LNCaP clone FGC (cell line): ENCODE measurements at regions not wholly inside any gene's neighbourhood (a gene's known extent, or its start where the extent isn't known, plus 50 kb on each side); places are given as distances from the start of the nearest gene placed in this dataset.
"Not testable (repeated sequence)": the region's sequence is repeated elsewhere in the genome, so short reads cannot be mapped to it uniquely, and the experiment has no call there.

Source experiments
- DNase-seq: peaks from one replicate; pipeline ENCODE4 v3.0.0-alpha.2; 2011; ENCODE audit warnings: low read depth
- H3K4me3 ChIP-seq: 2 replicates; pipeline ENCODE4 v1.5.1; 2011; ENCODE audit warnings: mild to moderate bottlenecking, low read depth, low read length, control low read depth
- TF ChIP-seq, protein P1 (sequence below): IDR thresholded peaks from 2 replicates; pipeline ENCODE4 v1.5.1; 2012; ENCODE audit warnings: mild to moderate bottlenecking; ENCODE audit not compliant: control insufficient read depth, insufficient read depth; ENCODE audit errors: extremely low read depth

DNA sequence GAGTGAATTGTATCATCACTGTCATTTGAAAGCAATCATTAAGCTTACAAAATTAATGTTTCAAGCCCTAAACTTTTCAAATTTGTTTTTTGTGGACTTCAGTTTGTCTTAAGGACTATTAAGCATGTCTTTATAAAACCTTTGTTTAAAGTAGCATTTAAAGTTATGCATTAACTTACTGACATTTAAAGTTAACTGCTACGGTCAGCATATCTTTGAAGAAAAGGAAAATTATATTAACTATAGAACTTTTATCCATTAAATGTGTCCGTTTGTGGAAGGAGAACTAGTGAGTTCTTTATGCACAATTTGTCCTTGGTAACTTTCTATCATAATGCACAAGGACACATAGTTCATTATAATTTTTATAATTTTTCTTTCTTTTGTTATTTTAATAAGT lies 103.4 kb downstream of the FANCF start:
- no peak for DNase-seq
- H3K4me3 ChIP-seq, result no peak overlapping the region
- TF ChIP-seq, protein P1, sequence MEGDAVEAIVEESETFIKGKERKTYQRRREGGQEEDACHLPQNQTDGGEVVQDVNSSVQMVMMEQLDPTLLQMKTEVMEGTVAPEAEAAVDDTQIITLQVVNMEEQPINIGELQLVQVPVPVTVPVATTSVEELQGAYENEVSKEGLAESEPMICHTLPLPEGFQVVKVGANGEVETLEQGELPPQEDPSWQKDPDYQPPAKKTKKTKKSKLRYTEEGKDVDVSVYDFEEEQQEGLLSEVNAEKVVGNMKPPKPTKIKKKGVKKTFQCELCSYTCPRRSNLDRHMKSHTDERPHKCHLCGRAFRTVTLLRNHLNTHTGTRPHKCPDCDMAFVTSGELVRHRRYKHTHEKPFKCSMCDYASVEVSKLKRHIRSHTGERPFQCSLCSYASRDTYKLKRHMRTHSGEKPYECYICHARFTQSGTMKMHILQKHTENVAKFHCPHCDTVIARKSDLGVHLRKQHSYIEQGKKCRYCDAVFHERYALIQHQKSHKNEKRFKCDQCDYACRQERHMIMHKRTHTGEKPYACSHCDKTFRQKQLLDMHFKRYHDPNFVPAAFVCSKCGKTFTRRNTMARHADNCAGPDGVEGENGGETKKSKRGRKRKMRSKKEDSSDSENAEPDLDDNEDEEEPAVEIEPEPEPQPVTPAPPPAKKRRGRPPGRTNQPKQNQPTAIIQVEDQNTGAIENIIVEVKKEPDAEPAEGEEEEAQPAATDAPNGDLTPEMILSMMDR, result no peak

DNA sequence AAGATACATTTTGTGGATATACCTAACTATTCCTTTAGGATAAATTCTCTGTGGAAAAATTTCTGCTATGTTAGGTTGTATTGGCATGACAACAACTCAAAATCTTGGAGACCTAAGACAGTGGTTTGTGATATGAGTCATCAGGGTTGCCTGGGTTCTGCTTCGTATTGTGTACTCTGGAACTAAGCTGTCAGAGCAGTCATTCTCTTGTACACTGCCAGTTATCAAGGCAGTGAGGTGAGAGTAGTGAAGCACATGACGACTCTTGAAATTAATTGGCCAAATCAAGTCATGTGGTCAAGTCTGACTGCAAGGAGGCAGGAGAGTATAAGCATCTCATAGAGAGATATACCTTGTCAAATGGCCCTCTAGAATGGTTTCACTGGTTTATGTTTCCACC lies 104.4 kb downstream of the FANCF start:
- H3K4me3 ChIP-seq, result no peak overlapping the region
- DNase-seq, result no peak
- TF ChIP-seq, protein P1, result no peak

DNA sequence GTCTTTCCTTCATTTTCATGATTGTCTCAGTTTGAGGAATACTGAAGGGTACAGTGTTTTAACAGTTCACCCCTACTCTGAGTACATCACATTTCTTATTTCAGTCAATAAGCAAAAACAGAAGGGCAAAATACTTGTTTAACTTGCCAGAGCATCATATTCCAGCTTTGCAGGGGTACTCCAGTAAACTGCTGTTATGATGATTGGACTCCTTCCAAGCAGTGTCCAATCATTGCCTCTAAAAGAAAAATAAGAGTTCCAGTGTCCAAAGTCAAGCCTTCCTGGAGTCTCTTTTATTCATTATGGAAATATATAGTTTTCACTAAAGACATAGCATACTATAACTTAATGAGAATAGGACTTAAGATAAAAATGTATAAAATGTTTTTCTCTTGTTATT lies 105.1 kb downstream of the FANCF start:
- DNase-seq, result no peak
- no peak overlapping the region for H3K4me3 ChIP-seq
- TF ChIP-seq, protein P1, result no peak

DNA sequence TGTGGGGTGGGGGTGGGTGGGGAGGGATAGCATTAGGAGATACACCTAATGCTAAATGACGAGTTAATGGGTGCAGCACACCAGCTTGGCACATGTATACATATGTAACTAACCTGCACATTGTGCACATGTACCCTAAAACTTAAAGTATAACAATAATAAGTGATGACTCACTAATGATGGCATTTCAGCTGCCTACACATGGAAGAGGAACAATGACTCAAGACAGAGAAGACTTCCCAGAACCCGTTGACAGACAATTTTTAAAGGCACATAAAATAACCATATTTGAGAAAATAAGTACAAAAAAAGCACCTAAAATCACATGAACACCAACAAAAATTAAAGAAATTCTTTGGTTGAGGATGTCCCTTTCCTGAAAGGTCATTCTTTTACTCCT lies 107.3 kb downstream of the FANCF start:
- H3K4me3 ChIP-seq, DNase-seq: not testable (repeated sequence)

DNA sequence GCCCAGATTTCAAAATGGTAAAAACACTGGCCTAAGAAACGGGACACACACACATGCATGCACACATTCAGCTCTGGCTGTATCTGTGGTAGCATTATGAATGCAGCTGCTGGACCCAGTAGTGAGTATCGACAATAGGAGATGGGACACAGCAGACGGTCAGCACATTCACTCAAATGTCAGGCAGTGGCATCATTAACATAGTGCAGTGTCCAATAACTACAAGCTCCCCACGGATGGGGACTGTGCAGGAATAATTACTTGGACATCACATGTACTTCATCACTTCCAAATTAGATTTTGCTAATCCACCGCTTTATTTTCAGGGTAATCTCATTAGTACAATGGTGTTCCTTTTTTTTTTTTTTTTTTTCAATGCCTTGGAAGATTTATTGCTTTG lies 109.5 kb downstream of the FANCF start:
- no peak overlapping the region for H3K4me3 ChIP-seq
- TF ChIP-seq, protein P1, result no peak
- DNase-seq, result no peak

DNA sequence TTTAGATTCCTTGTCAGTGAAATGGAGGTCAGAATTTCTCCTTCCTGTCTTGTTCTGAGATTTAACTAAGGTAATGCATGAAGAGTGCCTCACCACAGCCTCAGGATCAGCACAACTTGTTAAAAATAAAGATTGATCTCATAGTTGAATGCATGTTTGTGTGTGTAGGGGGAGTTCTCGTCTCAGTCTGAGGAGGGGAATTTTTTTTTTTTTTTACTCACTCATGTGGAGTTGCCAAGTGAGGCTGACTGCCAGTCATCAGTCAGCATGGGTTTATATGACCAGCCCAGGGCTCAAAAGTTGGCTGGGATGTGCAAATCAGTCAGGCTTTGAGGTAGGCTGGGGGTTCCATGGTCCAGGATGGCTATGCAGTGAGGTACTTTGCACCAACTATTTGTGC lies 113.2 kb downstream of the FANCF start:
- H3K4me3 ChIP-seq, result no peak overlapping the region
- DNase-seq, result no peak
- TF ChIP-seq, protein P1, result no peak

DNA sequence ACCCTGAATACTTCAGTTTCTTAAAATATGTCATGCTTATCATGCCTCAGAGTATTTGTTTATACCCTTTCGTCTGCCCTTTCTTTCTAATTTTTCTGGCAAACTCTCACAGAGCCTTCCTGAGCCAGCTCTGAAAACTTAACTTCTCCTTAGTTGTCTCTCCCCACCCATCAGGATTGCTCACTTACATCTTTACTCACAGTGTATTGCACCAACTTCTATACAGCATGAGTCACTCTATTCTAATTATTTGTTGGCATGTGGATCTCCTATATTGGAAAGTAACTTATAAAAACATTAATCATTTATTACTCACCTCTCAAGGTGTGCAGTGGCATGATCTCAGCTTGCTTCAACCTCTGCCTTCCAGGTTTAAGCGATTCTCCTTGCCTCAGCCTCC lies 114.9 kb downstream of the FANCF start:
- DNase-seq, result no peak
- TF ChIP-seq, protein P1, result no peak
- H3K4me3 ChIP-seq, result no peak overlapping the region

DNA sequence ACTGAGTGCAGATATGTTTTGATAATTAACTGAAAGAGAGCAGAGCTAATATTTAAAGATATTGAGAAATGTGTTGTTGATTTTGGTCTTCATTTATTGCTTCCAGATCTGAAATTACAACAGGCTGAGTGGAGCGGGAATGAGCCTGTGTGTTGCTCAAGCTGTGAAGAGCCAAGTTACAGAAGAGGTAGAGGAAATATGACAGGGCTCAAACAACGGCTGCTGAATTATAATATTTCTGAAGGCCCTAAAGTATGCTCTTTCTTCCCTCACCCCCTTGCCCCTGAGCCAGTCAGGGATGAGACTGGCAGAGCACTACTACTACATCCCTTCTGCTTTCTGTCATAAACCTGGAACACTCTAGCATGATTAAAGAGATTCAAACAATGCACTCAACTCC lies 115.6 kb downstream of the FANCF start:
- DNase-seq, result no peak
- TF ChIP-seq, protein P1, result no peak
- no peak overlapping the region for H3K4me3 ChIP-seq
